IMR-90 (cell line): ENCODE measurements at regions not wholly inside any gene's neighbourhood (a gene's known extent, or its start where the extent isn't known, plus 50 kb on each side); places are given as distances from the start of the nearest gene placed in this dataset.

Experiments
- ATAC-seq: fragments of 200-7000 bp; cut with Tn5 transposase; 2 replicates; pipeline ENCODE4 v1.9.1; 2020; ENCODE audit warnings: low read depth, mild to moderate bottlenecking, moderate library complexity
- BruUV-seq: library from RNA; stranded (reverse); fragments of 400-500 nt; replicated peaks from 2 replicates; lab custom pipeline; 2021; lab: Mats Ljungman, UMichigan
- CTCF ChIA-PET: fragments of 300-600 bp; formaldehyde crosslinking; extraction: SDS; loops from one replicate; lab custom pipeline; 2021; ENCODE audit warnings: antibody characterized with exemption; lab: Yijun Ruan, JAX
- POLR2A ChIA-PET: fragments of 300-600 bp; sonication (Branson Sonifier 250); formaldehyde crosslinking; loops from one replicate; lab custom pipeline; 2022; ENCODE audit warnings: antibody characterized with exemption; ENCODE audit not compliant: unreplicated experiment; lab: Charles Lee
- DNase-seq: peaks from one replicate; pipeline ENCODE4 v3.0.0; 2013
- H2AFZ ChIP-seq: replicated peaks from 2 replicates; pipeline ENCODE3; 2013; ENCODE audit warnings: low read length, mild to moderate bottlenecking; ENCODE audit not compliant: poor library complexity
- H2AK5ac ChIP-seq: 2 replicates; pipeline ENCODE4 v1.6.1; 2013; ENCODE audit warnings: low read depth, low read length, inconsistent platforms
- H2AK9ac ChIP-seq: replicated peaks from 2 replicates; pipeline ENCODE3; 2013; ENCODE audit warnings: mild to moderate bottlenecking, low read depth, low read length, moderate library complexity; ENCODE audit not compliant: poor library complexity
- H2BK120ac ChIP-seq: 2 replicates; pipeline ENCODE4 v1.6.1; 2013; ENCODE audit warnings: low read depth, low read length, inconsistent platforms
- H2BK15ac ChIP-seq: 3 replicates; pipeline ENCODE4 v1.6.1; 2013; ENCODE audit warnings: low read depth, low read length, inconsistent platforms
- H2BK20ac ChIP-seq: 2 replicates; pipeline ENCODE4 v1.6.1; 2013; ENCODE audit warnings: low read depth, mild to moderate bottlenecking, inconsistent platforms, low read length, moderate library complexity
- H2BK5ac ChIP-seq: 2 replicates; pipeline ENCODE4 v1.6.1; 2013; ENCODE audit warnings: mild to moderate bottlenecking, low read depth, low read length, inconsistent platforms; ENCODE audit not compliant: poor library complexity, severe bottlenecking
- H3K14ac ChIP-seq: replicated peaks from 2 replicates; pipeline ENCODE4 v1.6.1; 2013; ENCODE audit warnings: low read depth, low read length, inconsistent platforms
- H3K18ac ChIP-seq: 2 replicates; pipeline ENCODE4 v1.6.1; 2013; ENCODE audit warnings: low read depth, low read length, control low read depth
- H3K23ac ChIP-seq: 2 replicates; pipeline ENCODE4 v1.6.1; 2013; ENCODE audit warnings: low read depth, low read length, inconsistent platforms
- H3K27ac ChIP-seq: 2 replicates; pipeline ENCODE4 v1.5.1; 2013; ENCODE audit warnings: mild to moderate bottlenecking, control low read depth, low read length; ENCODE audit not compliant: insufficient read depth
- H3K27me3 ChIP-seq: 2 replicates; pipeline ENCODE4 v1.6.1; 2013; ENCODE audit warnings: low read length; ENCODE audit not compliant: control insufficient read depth, insufficient read depth
- H3K36me3 ChIP-seq: 2 replicates; pipeline ENCODE4 v1.6.1; 2013; ENCODE audit warnings: low read length, mixed read lengths; ENCODE audit not compliant: control insufficient read depth, insufficient read depth
- H3K4ac ChIP-seq: 2 replicates; pipeline ENCODE4 v1.6.1; 2013; ENCODE audit warnings: low read depth, low read length, inconsistent platforms
- H3K4me1 ChIP-seq: 2 replicates; pipeline ENCODE4 v1.6.1; 2013; ENCODE audit warnings: low read length, mixed read lengths; ENCODE audit not compliant: control insufficient read depth, insufficient read depth
- H3K4me2 ChIP-seq: 2 replicates; pipeline ENCODE4 v1.6.1; 2013; ENCODE audit warnings: low read depth, mild to moderate bottlenecking, control low read depth, low read length, moderate library complexity
- H3K4me3 ChIP-seq: 2 replicates; pipeline ENCODE4 v1.5.1; 2013; ENCODE audit warnings: low read depth, mild to moderate bottlenecking, control low read depth, low read length, moderate library complexity; ENCODE audit not compliant: insufficient read depth
- H3K56ac ChIP-seq: 2 replicates; pipeline ENCODE4 v1.6.1; 2013; ENCODE audit warnings: low read length, inconsistent platforms; ENCODE audit not compliant: insufficient read depth; ENCODE audit errors: extremely low read depth
- H3K79me1 ChIP-seq, 2 experiments: 2 replicates each; pipeline ENCODE4 v1.6.1; 2013; ENCODE audit warnings: low read length in 2 of 2, inconsistent platforms in 1 of 2, low read depth in 1 of 2
- H3K9ac ChIP-seq: 2 replicates; pipeline ENCODE4 v1.6.1; 2013; ENCODE audit warnings: low read depth, low read length, control low read depth
- H3K9me1 ChIP-seq: 2 replicates; pipeline ENCODE4 v1.6.1; 2013; ENCODE audit warnings: low read length, inconsistent platforms; ENCODE audit not compliant: insufficient read depth
- H3K9me3 ChIP-seq: 2 replicates; pipeline ENCODE4 v1.6.1; 2013; ENCODE audit warnings: low read length; ENCODE audit not compliant: control insufficient read depth, insufficient read depth
- H4K20me1 ChIP-seq: 2 replicates; pipeline ENCODE4 v1.6.1; 2013; ENCODE audit warnings: low read length, inconsistent platforms; ENCODE audit not compliant: insufficient read depth
- H4K5ac ChIP-seq: 2 replicates; pipeline ENCODE4 v1.6.1; 2013; ENCODE audit warnings: mild to moderate bottlenecking, low read depth, low read length, control low read depth
- H4K8ac ChIP-seq, 2 experiments: 2 replicates each; pipeline ENCODE4 v1.6.1; 2013; ENCODE audit warnings: low read depth in 2 of 2, low read length in 2 of 2, control low read depth in 1 of 2, inconsistent platforms in 1 of 2
- H4K91ac ChIP-seq: 2 replicates; pipeline ENCODE4 v1.6.1; 2013; ENCODE audit warnings: low read depth, low read length, inconsistent platforms; ENCODE audit not compliant: insufficient read depth
- BHLHE40 ChIP-seq: fragments of 150-350 bp; IDR thresholded peaks from 2 replicates; pipeline ENCODE4 v1.6.1; 2016; ENCODE audit warnings: mild to moderate bottlenecking, low read depth, low read length
- CHD1 ChIP-seq: IDR thresholded peaks from 2 replicates; pipeline ENCODE4 v1.6.1; 2012; ENCODE audit warnings: low read depth, low read length, improper control_type of control experiment
- MAZ ChIP-seq: IDR thresholded peaks from 2 replicates; pipeline ENCODE4 v1.6.1; 2012; ENCODE audit warnings: low read depth, mild to moderate bottlenecking, low read length, improper control_type of control experiment, moderate library complexity, borderline replicate concordance
- MXI1 ChIP-seq: IDR thresholded peaks from 2 replicates; pipeline ENCODE4 v1.6.1; 2012; ENCODE audit warnings: low read depth, mild to moderate bottlenecking, low read length, moderate library complexity, borderline replicate concordance
- NFE2L2 ChIP-seq: fragments of 150-350 bp; IDR thresholded peaks from 2 replicates; pipeline ENCODE4 v1.6.1; 2016; ENCODE audit warnings: low read depth, mild to moderate bottlenecking, low read length
- RAD21 ChIP-seq: IDR thresholded peaks from 2 replicates; pipeline ENCODE4 v1.6.1; 2012; ENCODE audit warnings: low read length, improper control_type of control experiment
- RCOR1 ChIP-seq: IDR thresholded peaks from 2 replicates; pipeline ENCODE4 v1.6.1; 2012; ENCODE audit warnings: mild to moderate bottlenecking, low read length, improper control_type of control experiment; ENCODE audit not compliant: insufficient replicate concordance
- SMC3 ChIP-seq: fragments of 150-350 bp; IDR thresholded peaks from 2 replicates; pipeline ENCODE4 v1.6.1; 2016; ENCODE audit warnings: low read depth, mild to moderate bottlenecking, antibody characterized with exemption, low read length, moderate library complexity
- WGBS, 2 experiments: methylation state at CpG; one replicate each; pipeline versions ENCODE4 v1.1.5 to v1.1.7; 2013; ENCODE audit warnings: missing lambda C conversion rate in 2 of 2; ENCODE audit not compliant: insufficient read length in 1 of 2; ENCODE audit errors: extremely low coverage in 2 of 2; 5-methylcytosine and 5-hydroxymethylcytosine counted together
- dilution Hi-C: fragments of 300-500 bp; cut with HindIII; formaldehyde crosslinking; loops from one replicate; pipeline ENCODE4 v1.14.3; 2018; ENCODE audit warnings: low sequenced_read_pairs; ENCODE audit not compliant: unreplicated experiment
- in situ Hi-C: fragments of 300-500 bp; cut with MboI; formaldehyde crosslinking; loops from 3 replicates; pipeline ENCODE4 v1.14.3; 2019; ENCODE audit warnings: low sequenced_read_pairs, inconsistent platforms, mixed read lengths
- intact Hi-C: fragments of 100-400 bp; cut with micrococcal nuclease; formaldehyde crosslinking; loops from 2 replicates; pipeline ENCODE4 v1.10.0; 2022
- TF ChIP-seq, protein P1 (sequence below): conservative IDR thresholded peaks from 2 replicates; pipeline ENCODE4 v1.5.1; 2012; ENCODE audit warnings: mild to moderate bottlenecking, low read depth, low read length, improper control_type of control experiment
- TF ChIP-seq, protein P2 (sequence below): fragments of 150-350 bp; IDR thresholded peaks from 2 replicates; pipeline ENCODE4 v1.6.1; 2017; ENCODE audit warnings: mild to moderate bottlenecking, antibody characterized with exemption, low read length, low read depth
- TF ChIP-seq, protein P3 (sequence below): fragments of 150-350 bp; IDR thresholded peaks from 2 replicates; pipeline ENCODE4 v1.6.1; 2016; ENCODE audit warnings: low read depth, mild to moderate bottlenecking, low read length, moderate library complexity, borderline replicate concordance

DNA sequence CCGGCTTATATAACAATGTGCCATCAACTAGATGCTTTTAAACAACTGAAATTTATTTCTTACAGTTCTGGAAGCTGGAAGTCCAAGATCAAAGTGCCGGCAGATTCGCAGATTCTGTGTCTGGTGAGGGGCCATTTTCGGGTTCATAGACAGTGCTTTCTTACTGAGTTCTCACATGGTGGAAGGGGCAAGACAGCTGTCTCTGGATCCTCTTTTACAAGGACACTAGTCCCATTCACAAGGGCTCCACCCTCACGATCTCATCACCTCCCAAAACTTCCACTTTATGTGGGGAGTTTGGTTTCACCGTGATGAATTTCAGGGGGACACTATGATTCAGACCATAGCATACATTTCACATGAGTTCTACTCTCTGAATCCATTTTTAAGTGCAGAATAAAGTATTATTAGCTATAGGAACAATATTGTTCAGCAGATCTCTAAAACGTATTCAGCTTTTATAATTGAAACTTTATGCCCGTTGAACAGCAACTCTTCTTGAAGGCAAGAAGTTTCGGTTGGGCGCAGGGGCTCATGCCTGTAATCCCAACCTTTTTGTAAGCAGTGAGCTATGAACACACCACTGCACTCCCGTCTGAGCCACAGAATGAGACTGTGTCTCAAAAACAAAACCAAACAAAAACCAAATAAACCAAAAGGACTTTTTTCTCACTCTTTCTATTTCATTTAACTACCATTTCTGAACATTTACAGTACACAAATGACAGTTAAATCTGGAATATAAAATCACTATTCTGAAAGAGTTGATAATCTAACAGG is 502.8 kb downstream of the CMPK2 start:
- Histone ChIP-seq H3K14ac (no peak overlapping the region), H4K91ac (no peak overlapping the region), H4K8ac (no peak overlapping the region), H2BK20ac (no peak overlapping the region), H2BK5ac (no peak overlapping the region), H3K9me3 (no peaks in the 10 kb centered on the region), H2AK9ac (no peak overlapping the region), H3K4me2 (no peak overlapping the region), H3K23ac (no peak overlapping the region), H2BK120ac (no peak overlapping the region), H3K9me1 (0 out of 2 replicates have a peak, but pooled peaks cover 3% of the 10 kb centered on the region), H4K20me1 (no peaks in the 10 kb centered on the region), H3K4me1 (peaks cover 4% of the 10 kb centered on the region), H3K79me1 (no peaks in the 10 kb centered on the region), H2BK15ac (no peak overlapping the region), H2AK5ac (no peak overlapping the region), H3K4me3 (no peak overlapping the region), H3K9ac (no peak overlapping the region), H3K4ac (no peak overlapping the region), H3K27ac (no peak overlapping the region), H2AFZ (no peak overlapping the region), H3K18ac (no peak overlapping the region), H3K36me3 (no peaks in the 10 kb centered on the region), H3K27me3 (no peaks in the 10 kb centered on the region), H3K56ac (no peak overlapping the region), H4K5ac (no peak overlapping the region)
- WGBS, 2 experiments: no CpG with 5 or more reads among the region's 11 CpGs
- dilution Hi-C loops (no loop called here), intact Hi-C loops (no loop called here), in situ Hi-C loops (no loop called here)
- ATAC-seq (no peak), DNase-seq (no peak)
- no TSS peak for BruUV-seq
- POLR2A ChIA-PET: no interaction called here
- CTCF ChIA-PET: no interaction called here
- TF ChIP-seq SMC3 (no peak), MXI1 (no peak), RCOR1 (no peak), NFE2L2 (no peak), CHD1 (no peak), MAZ (no peak), BHLHE40 (no peak), RAD21 (no peak)
- TF ChIP-seq, protein P1, sequence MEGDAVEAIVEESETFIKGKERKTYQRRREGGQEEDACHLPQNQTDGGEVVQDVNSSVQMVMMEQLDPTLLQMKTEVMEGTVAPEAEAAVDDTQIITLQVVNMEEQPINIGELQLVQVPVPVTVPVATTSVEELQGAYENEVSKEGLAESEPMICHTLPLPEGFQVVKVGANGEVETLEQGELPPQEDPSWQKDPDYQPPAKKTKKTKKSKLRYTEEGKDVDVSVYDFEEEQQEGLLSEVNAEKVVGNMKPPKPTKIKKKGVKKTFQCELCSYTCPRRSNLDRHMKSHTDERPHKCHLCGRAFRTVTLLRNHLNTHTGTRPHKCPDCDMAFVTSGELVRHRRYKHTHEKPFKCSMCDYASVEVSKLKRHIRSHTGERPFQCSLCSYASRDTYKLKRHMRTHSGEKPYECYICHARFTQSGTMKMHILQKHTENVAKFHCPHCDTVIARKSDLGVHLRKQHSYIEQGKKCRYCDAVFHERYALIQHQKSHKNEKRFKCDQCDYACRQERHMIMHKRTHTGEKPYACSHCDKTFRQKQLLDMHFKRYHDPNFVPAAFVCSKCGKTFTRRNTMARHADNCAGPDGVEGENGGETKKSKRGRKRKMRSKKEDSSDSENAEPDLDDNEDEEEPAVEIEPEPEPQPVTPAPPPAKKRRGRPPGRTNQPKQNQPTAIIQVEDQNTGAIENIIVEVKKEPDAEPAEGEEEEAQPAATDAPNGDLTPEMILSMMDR: no peak
- TF ChIP-seq, protein P2, sequence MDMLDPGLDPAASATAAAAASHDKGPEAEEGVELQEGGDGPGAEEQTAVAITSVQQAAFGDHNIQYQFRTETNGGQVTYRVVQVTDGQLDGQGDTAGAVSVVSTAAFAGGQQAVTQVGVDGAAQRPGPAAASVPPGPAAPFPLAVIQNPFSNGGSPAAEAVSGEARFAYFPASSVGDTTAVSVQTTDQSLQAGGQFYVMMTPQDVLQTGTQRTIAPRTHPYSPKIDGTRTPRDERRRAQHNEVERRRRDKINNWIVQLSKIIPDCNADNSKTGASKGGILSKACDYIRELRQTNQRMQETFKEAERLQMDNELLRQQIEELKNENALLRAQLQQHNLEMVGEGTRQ: no peak
- TF ChIP-seq, protein P3, sequence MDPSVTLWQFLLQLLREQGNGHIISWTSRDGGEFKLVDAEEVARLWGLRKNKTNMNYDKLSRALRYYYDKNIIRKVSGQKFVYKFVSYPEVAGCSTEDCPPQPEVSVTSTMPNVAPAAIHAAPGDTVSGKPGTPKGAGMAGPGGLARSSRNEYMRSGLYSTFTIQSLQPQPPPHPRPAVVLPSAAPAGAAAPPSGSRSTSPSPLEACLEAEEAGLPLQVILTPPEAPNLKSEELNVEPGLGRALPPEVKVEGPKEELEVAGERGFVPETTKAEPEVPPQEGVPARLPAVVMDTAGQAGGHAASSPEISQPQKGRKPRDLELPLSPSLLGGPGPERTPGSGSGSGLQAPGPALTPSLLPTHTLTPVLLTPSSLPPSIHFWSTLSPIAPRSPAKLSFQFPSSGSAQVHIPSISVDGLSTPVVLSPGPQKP: no peak
